Fibroblast of the aortic adventitia (primary cell): ENCODE measurements at regions not wholly inside any gene's neighbourhood (a gene's known extent, or its start where the extent isn't known, plus 50 kb on each side); places are given as distances from the start of the nearest gene placed in this dataset.

ENCODE experiments used
- DNase-seq: peaks from one replicate; pipeline ENCODE4 v3.0.0-alpha.2; 2010; ENCODE audit warnings: low read depth
- H3K4me3 ChIP-seq: 2 replicates; pipeline ENCODE4 v1.5.1; 2011; ENCODE audit warnings: low read depth, mild to moderate bottlenecking, control low read depth, low read length, moderate library complexity
- TF ChIP-seq, protein P1 (sequence below): IDR thresholded peaks from 2 replicates; pipeline ENCODE4 v1.5.1; 2011; ENCODE audit warnings: mild to moderate bottlenecking, low read length, control low read depth, inconsistent platforms; ENCODE audit not compliant: insufficient read depth

DNA sequence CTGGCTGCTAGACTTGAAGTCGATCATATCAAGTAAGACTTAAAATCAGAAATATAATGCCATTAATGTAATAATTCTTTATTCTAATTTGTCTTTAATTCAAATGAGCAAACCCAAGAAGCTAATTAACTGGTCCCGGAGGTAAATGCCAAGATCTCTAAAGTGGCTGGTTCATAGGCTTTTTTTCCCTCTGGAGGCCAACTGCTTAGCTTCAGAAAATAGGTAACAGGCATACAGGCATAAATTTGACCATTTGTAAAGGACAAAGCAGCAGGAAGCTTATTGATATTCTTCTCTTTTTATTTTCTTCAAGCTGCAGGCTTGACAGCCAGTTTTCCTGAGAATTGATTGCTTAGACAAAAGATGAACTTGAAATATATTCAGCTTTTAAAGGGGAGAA lies 158.6 kb upstream of the RAP2B start:
- TF ChIP-seq, protein P1, sequence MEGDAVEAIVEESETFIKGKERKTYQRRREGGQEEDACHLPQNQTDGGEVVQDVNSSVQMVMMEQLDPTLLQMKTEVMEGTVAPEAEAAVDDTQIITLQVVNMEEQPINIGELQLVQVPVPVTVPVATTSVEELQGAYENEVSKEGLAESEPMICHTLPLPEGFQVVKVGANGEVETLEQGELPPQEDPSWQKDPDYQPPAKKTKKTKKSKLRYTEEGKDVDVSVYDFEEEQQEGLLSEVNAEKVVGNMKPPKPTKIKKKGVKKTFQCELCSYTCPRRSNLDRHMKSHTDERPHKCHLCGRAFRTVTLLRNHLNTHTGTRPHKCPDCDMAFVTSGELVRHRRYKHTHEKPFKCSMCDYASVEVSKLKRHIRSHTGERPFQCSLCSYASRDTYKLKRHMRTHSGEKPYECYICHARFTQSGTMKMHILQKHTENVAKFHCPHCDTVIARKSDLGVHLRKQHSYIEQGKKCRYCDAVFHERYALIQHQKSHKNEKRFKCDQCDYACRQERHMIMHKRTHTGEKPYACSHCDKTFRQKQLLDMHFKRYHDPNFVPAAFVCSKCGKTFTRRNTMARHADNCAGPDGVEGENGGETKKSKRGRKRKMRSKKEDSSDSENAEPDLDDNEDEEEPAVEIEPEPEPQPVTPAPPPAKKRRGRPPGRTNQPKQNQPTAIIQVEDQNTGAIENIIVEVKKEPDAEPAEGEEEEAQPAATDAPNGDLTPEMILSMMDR: no peak
- DNase-seq: no peak
- no peak overlapping the region for H3K4me3 ChIP-seq

DNA sequence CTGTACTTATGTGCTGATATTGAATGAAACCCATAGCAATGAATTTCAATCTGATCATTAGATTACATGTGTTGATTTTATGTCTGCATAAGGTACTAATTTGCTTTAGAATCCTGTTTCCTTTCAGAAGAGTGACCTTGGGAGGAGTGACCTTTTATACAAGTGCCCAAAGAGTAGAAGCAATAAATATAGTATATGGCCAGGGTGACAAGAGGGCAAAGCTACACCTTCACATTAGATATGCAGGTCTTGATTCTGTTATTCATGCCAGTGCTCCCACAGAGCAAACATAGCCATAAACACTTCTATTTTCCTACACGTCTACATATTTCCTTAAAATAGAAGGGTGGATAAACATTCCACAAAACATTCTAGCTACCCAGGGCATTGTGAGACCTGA lies 158.2 kb upstream of the RAP2B start:
- TF ChIP-seq, protein P1: no peak
- DNase-seq: no peak
- no peak overlapping the region for H3K4me3 ChIP-seq

DNA sequence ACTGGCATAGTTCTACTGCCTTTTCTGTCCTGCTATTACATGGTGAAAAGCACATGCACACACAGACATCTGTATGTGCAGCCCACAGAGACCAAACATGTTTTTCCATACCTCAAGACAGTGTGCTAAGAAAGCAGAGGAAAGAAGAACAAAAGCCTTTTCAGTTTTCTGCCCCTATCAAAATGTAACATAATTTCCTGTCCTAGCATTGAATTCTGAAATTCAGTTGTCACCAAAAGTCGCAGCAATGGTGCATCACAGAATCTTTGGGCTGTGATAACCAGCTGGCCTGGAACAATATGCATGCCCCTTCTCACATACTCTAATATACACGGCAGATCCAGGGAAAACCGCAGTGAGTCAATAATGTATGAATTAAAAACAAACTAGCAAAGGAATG lies 153.8 kb upstream of the RAP2B start:
- H3K4me3 ChIP-seq: no peak overlapping the region
- DNase-seq: no peak
- TF ChIP-seq, protein P1: no peak

DNA sequence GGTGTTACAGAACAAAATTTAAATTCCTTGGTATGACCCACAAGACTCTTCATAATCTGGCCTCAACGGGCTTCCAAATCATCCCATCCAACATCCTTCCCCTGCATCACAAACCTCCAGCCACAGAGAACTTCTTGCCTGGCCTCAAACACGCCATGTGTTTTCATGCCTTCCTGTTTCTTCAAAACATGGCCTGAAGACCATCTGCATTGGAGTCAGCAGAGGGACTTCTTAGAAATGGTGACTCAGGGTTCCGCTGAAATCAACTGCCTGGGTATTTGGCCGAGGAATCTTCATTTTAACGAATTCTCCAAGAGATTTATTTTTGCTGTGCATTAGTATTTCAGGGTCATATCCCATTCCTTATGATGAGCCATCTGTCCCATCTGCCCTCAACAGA lies 138.1 kb upstream of the RAP2B start:
- DNase-seq: no peak
- no peak overlapping the region for H3K4me3 ChIP-seq
- TF ChIP-seq, protein P1: no peak

DNA sequence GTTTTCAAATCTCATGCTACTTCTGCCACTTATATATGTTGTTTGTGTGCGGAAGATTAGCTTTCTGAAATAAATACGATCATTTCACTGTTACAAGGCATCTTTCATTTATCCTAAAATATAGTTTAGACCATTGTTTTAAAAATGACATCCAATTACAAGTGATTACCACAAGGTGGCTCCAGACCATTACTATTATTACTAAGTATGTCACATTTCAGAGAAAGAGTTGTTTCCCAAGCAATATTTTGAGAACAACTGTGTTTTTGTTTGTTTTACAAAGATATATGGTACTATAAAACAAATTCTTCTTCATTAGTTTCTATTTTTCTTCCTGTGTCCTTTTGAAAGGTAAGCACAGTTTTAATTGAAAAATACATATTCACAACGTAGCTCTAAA lies 136.0 kb upstream of the RAP2B start:
- TF ChIP-seq, protein P1: peak; percentile 60
- H3K4me3 ChIP-seq: no peak overlapping the region
- peak; percentile 76 for DNase-seq

DNA sequence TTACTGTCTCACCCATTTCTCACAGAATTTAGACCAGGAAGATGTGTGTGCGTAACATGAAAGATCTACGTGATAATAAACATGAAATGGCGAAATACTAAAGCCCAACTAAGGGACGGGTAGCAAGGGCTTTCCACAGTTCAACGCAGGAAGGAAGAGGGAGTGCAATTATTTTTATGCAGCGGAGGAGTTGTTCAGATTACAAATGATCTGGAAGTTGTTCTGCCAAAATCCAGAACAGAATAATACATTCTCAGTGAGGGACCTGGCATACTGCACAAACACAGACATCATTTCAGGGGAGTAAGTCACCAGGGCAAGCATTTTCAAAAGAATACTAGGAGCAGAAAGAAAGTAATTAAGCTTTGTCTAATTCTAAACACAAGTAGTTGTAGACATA lies 133.6 kb upstream of the RAP2B start:
- H3K4me3 ChIP-seq: no peak overlapping the region
- DNase-seq: peak; percentile 47
- TF ChIP-seq, protein P1: no peak

DNA sequence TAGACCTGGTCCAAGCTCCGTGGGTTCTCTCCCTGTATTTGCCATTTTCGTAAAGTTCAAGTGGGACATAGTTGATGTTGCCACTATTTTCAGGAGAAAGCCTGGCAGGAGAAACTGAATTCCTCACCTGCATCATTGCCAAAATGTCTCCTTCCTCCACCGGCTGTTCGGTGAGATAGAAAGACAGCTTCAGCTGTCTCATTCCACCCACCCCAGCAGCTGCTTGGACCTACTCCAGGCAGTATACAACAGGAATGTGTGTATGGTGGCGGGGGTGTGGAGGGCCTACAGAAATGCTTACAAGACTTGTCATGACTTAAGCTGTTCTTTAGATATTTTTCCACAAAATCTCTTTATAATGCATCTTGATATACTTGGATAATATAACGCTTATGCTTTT lies 132.7 kb upstream of the RAP2B start:
- no peak overlapping the region for H3K4me3 ChIP-seq
- DNase-seq: peak; percentile 46
- TF ChIP-seq, protein P1: no peak
